HG03175 (cell line): ENCODE measurements at regions not wholly inside any gene's neighbourhood (a gene's known extent, or its start where the extent isn't known, plus 50 kb on each side); places are given as distances from the start of the nearest gene placed in this dataset.
"Not testable (repeated sequence)": the region's sequence is repeated elsewhere in the genome, so short reads cannot be mapped to it uniquely, and the experiment has no call there.

Source experiments
- ATAC-seq: cut with Tn5 transposase; IDR thresholded peaks from one replicate; pipeline ENCODE4 v1.9.1; 2021; ENCODE audit warnings: mild to moderate bottlenecking, moderate library complexity; ENCODE audit not compliant: unreplicated experiment

- ATAC-seq: no peak
These were observed 153.6 kb downstream of the HRH4 start for GRCh38 chr18:24613896-24614640.

DNA sequence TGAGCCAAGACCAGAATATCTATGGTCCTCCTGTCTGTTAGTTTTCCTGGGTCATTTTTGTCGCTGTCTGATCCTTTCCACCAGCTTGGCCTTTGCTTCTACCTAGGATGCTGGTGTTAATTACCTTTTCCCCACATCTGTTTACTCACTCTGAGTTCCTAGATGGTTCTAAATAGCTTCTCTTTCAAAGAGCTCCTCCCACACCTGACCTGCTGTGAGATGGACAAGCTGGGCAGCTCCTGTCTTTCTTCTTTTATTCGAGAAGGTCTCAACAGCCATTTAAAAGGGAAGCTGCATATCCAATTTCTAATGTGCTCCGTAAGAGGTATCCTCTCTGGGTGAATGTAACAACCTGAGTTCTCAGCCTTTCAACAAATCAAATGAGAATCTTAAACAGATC, 156.2 kb downstream of the HRH4 start:
- ATAC-seq: no peak

DNA sequence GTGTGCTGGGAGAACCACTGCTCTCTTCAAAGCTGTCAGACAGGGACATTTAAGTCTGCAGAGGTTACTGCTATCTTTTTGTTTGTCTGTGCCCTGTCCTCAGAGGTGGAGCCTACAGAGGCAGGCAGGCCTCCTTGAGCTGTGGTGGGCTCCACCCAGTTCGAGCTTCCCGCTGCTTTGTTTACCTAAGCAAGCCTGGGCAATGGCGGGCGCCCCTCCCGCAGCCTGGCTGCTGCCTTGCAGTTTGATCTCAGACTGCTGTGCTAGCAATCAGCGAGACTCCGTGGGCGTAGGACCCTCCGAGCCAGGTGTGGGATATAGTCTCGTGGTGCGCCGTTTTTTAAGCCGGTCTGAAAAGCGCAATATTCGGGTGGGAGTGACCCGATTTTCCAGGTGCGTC, 164.0 kb downstream of the HRH4 start:
- ATAC-seq: not testable (repeated sequence)

GRCh38 chr18:24627644-24628315, 167.3 kb downstream of the HRH4 start:
- ATAC-seq: no peak

DNA sequence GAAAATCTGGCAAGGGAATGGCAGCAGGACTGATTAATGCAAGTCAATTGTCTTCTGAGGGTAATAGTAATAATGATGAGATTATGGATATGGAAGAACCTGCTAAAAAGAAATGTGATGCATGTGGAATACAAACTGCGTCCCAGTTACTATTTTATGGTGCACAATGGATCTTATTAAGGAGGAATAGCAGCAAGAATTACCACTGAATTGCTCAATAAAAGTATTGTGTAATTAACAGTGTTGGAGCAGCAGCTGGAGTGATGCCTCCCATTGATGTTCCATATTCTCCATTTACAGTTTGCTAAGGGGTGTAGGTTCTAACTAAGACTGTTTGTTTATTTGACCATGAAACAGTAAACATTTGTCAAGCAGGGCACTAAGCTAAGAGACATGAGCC, 167.9 kb downstream of the HRH4 start:
- ATAC-seq: no peak

GRCh38 chr18:24629921-24630320, 169.5 kb downstream of the HRH4 start:
- no peak for ATAC-seq

- ATAC-seq: no peak
These were observed 170.0 kb downstream of the HRH4 start for GRCh38 chr18:24630346-24630880.

- no peak for ATAC-seq
These were observed 171.0 kb downstream of the HRH4 start for GRCh38 chr18:24631243-24632025.

- no peak for ATAC-seq
These were observed 171.9 kb downstream of the HRH4 start for GRCh38 chr18:24632158-24632988.

DNA sequence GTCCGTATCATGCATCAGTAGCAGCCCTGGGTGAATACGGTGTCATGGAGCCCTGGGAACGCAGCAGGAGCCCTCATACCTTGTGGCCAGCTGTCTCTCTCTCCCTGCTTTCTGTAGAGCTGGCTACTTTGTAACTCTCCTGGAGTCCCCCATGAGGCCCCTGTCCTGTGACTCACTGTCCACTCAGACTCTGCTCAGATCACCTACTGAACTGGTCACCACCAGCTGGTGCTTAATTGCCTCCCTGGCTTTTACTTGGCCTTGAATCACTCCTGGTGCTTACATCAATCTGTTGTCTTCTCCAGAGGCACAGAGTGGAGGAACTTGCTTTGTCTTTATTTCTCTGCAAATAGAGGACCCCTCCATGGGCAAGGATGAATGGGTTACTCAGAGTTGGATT, 172.7 kb downstream of the HRH4 start:
- no peak for ATAC-seq

DNA sequence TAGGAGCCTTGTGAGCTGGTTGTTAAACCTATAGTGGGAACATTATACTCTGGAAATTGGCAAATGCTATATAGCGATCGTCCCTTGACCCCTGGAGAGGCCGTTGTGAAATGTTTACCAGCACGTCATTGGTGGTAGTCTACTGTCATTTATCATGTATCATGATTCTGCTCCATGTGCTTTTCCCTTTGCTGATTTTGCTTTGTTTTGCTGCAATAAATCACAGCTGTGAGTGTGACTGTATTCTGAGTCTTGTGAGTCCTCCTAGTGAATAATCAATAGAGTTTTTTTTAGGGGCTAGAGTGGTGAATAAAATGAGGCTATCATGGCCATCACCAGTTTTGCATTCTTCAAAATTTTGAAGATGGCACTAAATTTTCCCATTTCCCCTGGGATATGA, 189.1 kb downstream of the HRH4 start:
- no peak for ATAC-seq

GRCh38 chr18:24651434-24651833, 191.0 kb downstream of the HRH4 start:
- ATAC-seq: no peak

GRCh38 chr18:24656050-24656449, 195.6 kb downstream of the HRH4 start:
- ATAC-seq: no peak

- ATAC-seq: no peak
These were observed 196.4 kb downstream of the HRH4 start for GRCh38 chr18:24656551-24657443.

GRCh38 chr18:24657444-24657842, 197.0 kb downstream of the HRH4 start:
- no peak for ATAC-seq

GRCh38 chr18:24658302-24658701, 197.9 kb downstream of the HRH4 start:
- ATAC-seq: no peak

- peak; percentile 83 for ATAC-seq
These were observed 199.6 kb downstream of the HRH4 start for GRCh38 chr18:24659827-24660720.

DNA sequence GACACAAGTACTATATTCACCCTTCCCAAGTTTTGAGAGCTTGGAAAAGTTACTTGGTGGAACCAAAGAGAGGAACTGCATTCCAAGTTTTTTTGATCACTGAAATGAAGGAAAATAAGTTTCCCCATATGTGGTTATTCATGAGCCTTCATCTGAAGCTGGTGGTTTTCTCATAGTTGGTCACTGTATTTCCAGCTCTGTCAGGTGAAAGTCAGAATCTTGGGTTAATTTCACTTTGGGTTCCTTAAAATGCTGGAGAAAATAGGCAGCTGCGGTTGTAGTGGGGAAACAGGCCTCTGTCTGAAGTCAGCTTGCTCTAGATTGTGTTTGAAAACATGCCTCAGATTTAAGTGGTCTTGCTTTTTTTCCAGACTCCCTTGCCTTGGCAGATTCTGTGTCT, 200.5 kb downstream of the HRH4 start:
- no peak for ATAC-seq

GRCh38 chr18:24662412-24662821, 202.0 kb downstream of the HRH4 start:
- ATAC-seq: no peak
